GM19452 (cell line): ENCODE measurements at regions not wholly inside any gene's neighbourhood (a gene's known extent, or its start where the extent isn't known, plus 50 kb on each side); places are given as distances from the start of the nearest gene placed in this dataset.

Experiments
- ATAC-seq: cut with Tn5 transposase; IDR thresholded peaks from one replicate; pipeline ENCODE4 v1.9.1; 2021; ENCODE audit not compliant: unreplicated experiment

DNA sequence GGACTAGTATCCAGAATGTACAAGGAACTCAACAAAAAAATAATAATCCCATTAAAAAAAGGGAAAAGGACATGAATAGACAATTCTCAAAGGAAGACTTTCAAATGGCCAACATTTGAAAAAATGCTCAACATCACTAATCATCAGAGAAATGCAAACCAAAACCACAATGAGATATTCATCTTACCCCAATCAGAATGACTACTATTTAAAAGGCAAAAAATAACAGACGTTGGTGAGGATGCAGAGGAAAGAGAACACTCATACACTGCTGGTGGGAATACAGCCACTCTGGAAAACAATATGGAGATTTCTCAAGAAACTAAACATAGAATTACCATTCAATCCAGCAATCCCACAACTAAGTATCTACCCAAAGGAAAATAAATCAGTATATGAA is 133.1 kb downstream of the KDR start:
- no peak for ATAC-seq

DNA sequence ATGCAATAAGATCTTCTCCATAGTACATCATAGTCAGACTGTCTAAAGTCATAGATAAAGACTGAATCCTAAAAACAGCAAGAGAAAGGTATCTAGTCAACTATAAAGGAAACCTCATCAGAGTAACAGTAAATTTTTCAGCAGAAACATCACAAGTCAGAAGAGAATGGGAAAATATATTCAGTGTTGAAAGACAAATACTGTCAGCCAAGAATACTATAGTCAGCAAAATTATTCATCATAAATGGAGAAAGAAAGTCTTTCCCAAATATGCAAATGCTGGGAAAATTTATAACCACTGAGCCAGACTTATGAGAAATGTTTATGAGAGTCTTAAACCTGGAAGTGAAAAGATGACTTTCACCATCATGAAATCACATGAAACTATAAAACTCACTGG is 136.7 kb downstream of the KDR start:
- no peak for ATAC-seq

GRCh38 chr4:54986095-54986846 is 139.1 kb downstream of the KDR start:
- ATAC-seq: no peak

GRCh38 chr4:54976682-54977081 is 148.7 kb downstream of the KDR start:
- ATAC-seq: no peak

DNA sequence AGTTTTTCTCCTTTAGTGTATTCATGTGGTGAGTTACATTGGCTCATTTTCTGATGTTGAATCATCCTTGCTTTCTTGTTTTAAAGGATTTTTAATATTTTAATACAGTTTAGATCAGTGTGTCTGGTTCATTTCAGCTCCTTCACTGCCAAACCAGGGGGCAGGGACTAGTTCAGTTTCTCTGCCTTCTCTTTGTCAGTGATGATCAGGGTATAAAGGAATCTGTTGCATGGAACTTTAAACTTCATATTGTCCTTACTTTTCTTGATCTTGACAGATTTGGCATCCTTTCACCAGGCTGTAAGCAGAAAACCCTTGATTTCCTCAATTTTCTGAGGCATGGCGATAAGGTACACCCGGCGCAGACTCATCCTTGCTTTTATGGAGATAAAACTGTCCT is 149.4 kb downstream of the KDR start:
- no peak for ATAC-seq

DNA sequence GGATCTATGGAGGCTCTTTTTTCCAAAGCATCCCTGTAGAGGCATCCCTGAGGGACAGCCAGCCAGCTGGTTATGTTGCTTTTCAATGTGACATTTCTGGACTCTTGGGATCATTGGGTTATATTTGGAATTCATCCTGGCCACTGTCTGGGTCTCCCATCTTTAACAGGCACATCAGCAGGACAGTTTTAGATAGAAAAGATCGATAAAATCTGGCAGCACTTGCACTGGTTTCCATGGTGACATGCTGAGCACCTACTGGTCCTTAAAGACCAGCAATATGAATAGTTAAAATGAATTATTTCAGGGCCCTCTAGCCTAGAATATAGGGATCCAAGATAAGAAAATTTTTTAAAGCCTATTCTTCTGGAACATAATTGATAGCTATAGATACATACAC is 151.6 kb downstream of the KDR start:
- ATAC-seq: no peak

GRCh38 chr4:54971474-54971950 is 153.9 kb downstream of the KDR start:
- ATAC-seq: no peak

GRCh38 chr4:54967289-54967688 is 158.1 kb downstream of the KDR start:
- ATAC-seq: no peak

GRCh38 chr4:54961357-54961975 is 163.9 kb downstream of the KDR start:
- no peak for ATAC-seq

- ATAC-seq: no peak
These were observed 165.7 kb downstream of the KDR start for GRCh38 chr4:54959651-54960116.

GRCh38 chr4:54959131-54959530 is 166.3 kb downstream of the KDR start:
- no peak for ATAC-seq

DNA sequence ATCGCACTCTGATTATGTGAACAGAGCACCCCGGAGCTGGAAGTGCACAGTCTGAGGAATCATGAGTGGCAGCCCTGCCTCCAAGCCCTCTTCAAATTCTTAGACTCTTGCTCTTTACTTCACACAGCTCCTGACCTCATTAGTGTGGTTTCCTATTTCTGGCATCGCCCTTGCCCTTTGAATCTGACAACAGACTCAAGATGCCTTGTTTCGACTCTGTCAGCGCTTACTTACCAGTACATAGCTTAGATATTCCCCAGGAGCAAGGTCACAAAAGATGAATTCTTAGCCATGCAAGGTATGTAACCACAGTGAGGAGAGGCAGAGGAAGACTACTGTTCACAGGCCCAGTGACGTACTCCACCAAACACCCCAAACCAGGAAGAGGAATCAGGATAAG is 167.2 kb downstream of the KDR start:
- ATAC-seq: no peak

DNA sequence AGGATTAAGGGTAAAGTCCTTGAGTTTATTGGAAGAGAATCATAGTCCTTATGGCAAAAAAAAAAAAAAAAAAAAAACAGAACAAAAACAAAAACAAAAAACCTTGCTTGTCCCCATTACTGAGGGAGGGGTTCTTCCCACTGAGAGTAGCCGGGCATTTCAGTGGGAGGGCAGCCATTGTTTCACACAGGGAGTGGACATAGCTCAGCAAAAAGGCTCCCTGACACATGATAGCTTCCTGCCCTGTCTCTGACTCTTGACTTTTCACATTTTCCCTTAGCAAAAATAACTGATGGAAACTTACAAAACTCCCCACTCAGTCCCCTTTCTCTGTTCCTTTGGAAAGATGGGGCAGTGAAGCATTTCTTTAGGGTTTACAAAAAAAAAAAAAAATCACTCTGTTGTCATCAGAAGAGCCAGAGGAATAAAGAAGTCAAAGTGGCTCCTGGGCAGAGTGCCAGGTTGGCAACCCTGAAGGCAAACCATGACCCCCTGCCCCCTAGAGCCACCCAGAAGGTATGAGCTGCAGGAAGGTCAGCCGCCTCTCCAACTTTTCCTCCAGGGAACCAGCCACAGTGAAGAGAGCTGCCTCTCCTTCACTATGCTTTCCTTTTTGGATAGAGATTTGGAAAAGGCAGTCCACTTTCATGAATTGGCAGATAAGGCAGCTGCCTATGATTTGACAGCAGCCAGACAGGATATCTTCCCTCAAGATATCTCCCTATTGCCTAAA is 170.6 kb downstream of the KDR start:
- no peak for ATAC-seq

DNA sequence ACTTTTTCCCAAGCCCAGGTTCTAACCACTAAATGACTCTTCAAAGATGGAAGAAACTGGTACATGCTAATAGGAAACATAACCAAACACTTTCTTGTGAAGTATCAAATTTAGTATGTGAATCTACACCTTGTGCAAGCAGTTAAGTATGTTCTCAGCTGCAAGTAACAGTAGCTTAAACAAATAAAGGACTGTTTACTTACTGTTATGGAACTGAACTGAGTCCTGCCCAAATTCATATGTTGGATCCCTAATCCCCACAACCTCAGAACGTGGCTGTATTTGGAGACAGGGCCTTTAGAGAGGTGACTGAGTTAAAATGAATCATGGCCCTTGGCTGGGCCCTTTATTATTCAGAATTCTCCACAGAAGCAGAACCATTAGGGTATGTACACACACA is 178.7 kb downstream of the KDR start:
- no peak for ATAC-seq

- ATAC-seq: no peak
These were observed 179.6 kb downstream of the KDR start for GRCh38 chr4:54945838-54946237.

GRCh38 chr4:54942721-54943120 is 182.7 kb downstream of the KDR start:
- peak; percentile 32 for ATAC-seq

- ATAC-seq: peak; percentile 65
These were observed 183.3 kb downstream of the KDR start for GRCh38 chr4:54941994-54942552.

DNA sequence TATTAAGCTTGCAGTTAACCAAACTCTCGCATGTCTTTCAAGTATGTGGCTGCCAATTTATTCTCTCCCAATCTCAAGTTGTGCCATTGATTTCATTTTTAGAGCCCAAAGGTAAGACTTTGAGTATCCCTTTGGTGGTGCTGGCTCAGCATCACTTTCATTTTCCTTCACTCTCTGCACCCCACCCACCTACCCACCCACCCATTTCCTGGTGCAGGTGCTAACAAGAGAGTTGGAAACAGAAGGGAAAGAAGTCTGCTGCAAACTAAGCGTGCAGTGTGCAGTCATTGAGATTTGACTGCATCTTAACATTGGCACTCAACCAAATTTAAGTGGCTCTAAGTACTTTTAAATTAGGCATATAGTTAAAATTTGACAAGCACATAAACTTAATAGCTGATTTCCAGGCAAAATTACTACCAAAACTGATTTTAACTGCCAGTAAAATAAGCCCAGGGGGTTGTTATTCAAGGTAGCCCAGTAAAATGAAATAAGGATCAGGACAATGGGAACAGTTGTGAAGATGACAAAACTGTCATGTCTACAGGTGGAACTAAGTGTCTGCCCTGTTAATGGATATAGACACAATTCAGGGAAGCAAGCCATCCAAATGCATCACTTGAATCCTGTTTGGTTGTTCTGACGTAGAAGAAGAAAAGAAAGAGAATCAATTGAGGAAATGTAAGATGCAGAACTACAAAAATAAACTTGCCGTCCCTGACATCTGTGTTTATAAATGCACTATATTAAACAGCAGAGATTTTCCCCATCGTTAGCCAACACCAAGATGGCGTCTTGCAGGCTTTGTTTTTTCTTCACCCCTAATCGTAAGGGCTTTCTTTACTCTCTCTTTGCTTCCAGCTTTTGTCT is 184.2 kb downstream of the KDR start:
- no peak for ATAC-seq

- no peak for ATAC-seq
These were observed 187.9 kb downstream of the KDR start for GRCh38 chr4:54937501-54937900.

DNA sequence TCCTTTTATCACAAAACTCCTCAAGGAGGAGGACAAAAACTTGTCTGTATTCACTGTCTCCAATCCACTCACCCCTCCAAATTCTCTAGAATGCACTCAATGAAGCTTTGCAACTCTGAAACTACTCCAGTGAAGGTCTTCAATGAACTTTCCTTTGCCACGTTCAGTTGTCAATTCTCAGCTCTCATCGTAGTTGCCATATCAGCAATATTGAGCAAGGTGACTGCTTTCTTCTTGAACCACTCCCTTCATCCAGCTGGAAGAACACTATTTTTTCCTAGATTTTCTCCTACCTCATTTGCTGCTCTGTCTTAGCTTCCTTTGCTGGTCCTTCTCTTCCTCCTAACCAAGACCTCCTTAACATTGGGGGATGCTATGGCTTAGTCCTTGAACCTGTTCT is 191.8 kb downstream of the KDR start:
- ATAC-seq: no peak

GRCh38 chr4:54930226-54930625 is 195.2 kb downstream of the KDR start:
- no peak for ATAC-seq
